Endothelial cell of umbilical vein (primary cell): ENCODE measurements at regions not wholly inside any gene's neighbourhood (a gene's known extent, or its start where the extent isn't known, plus 50 kb on each side); places are given as distances from the start of the nearest gene placed in this dataset.

Experiments
- BruUV-seq: library from RNA; stranded (reverse); fragments of 400-500 nt; replicated peaks from 2 replicates; lab custom pipeline; 2021; lab: Mats Ljungman, UMichigan
- CTCF ChIA-PET: fragments of 300-600, 350-600 bp; sonication (Branson Sonifier 250); formaldehyde crosslinking; loops from one replicate; lab custom pipeline; 2021; ENCODE audit warnings: antibody characterized with exemption, inconsistent platforms; lab: Charles Lee
- POLR2A ChIA-PET: fragments of 300-600, 350-600 bp; sonication (Branson Sonifier 250); formaldehyde crosslinking; loops from one replicate; lab custom pipeline; 2021; ENCODE audit warnings: antibody characterized with exemption, inconsistent platforms; lab: Charles Lee
- DNase-seq: peaks from one replicate; pipeline ENCODE4 v3.0.0-alpha.2; 2011; ENCODE audit warnings: low read depth, low spot score
- FAIRE-seq: peaks from 2 replicates; lab custom pipeline; 2011; peaks lifted over from hg19 to GRCh38; lab: Jason Lieb, UNC
- H2AFZ ChIP-seq: 2 replicates; pipeline ENCODE4 v1.6.0; 2012; ENCODE audit warnings: low read depth, low read length, control low read depth, inconsistent platforms
- H3K27ac ChIP-seq: 2 replicates; pipeline ENCODE4 v1.5.1; 2011; ENCODE audit warnings: low read depth, mild to moderate bottlenecking, control low read depth, low read length, moderate library complexity; ENCODE audit not compliant: insufficient read depth
- H3K27me3 ChIP-seq, 2 experiments: 2 replicates each; pipeline versions ENCODE4 v1.6.0 to v1.6.1; 2011; ENCODE audit warnings: low read length in 2 of 2, mixed read lengths in 1 of 2; ENCODE audit not compliant: control insufficient read depth in 2 of 2, insufficient read depth in 2 of 2
- H3K36me3 ChIP-seq, 2 experiments: 2 replicates in 1 of 2; 3 replicates in 1 of 2; pipeline ENCODE4 v1.5.1; 2011; ENCODE audit warnings: low read length in 2 of 2, mild to moderate bottlenecking in 1 of 2, moderate library complexity in 1 of 2; ENCODE audit not compliant: control insufficient read depth in 2 of 2, insufficient read depth in 2 of 2; ENCODE audit errors: extremely low read depth in 1 of 2
- H3K4me1 ChIP-seq: 3 replicates; pipeline ENCODE4 v1.5.1; 2011; ENCODE audit warnings: mild to moderate bottlenecking, low read length; ENCODE audit not compliant: control insufficient read depth, insufficient read depth; ENCODE audit errors: extremely low read depth
- H3K4me2 ChIP-seq: 2 replicates; pipeline ENCODE4 v1.6.1; 2011; ENCODE audit warnings: low read length, control low read depth, mixed read lengths; ENCODE audit not compliant: insufficient read depth
- H3K4me3 ChIP-seq, 3 experiments: fragments of 200-600 bp in 1 of 3; sonication (generic), shearing (Covaris generic) in 1 of 3; replicated peaks in 1 of 3; 2 replicates each; pipeline ENCODE4 v1.5.1; 2011 to 2016; ENCODE audit warnings: control low read depth in 3 of 3, low read length in 3 of 3, mild to moderate bottlenecking in 2 of 3, inconsistent platforms in 1 of 3, low read depth in 1 of 3, moderate library complexity in 1 of 3; ENCODE audit not compliant: insufficient read depth in 1 of 3
- H3K79me2 ChIP-seq: 2 replicates; pipeline ENCODE4 v1.6.0; 2012; ENCODE audit warnings: low read length, inconsistent platforms; ENCODE audit not compliant: control insufficient read depth, insufficient read depth
- H3K9ac ChIP-seq: replicated peaks from 2 replicates; pipeline ENCODE3; 2011; ENCODE audit warnings: low read length, control low read depth; ENCODE audit not compliant: insufficient read depth; ENCODE audit errors: extremely low read depth
- H3K9me1 ChIP-seq: replicated peaks from 3 replicates; pipeline ENCODE4 v1.6.0; 2011; ENCODE audit warnings: mild to moderate bottlenecking, low read length; ENCODE audit not compliant: control insufficient read depth, insufficient read depth; ENCODE audit errors: extremely low read depth
- H3K9me3 ChIP-seq: replicated peaks from 2 replicates; pipeline ENCODE4 v1.5.1; 2012; ENCODE audit warnings: low read length, inconsistent platforms; ENCODE audit not compliant: control insufficient read depth, insufficient read depth
- H4K20me1 ChIP-seq: replicated peaks from 2 replicates; pipeline ENCODE3; 2011; ENCODE audit warnings: mild to moderate bottlenecking, low read length; ENCODE audit not compliant: control insufficient read depth, insufficient read depth; ENCODE audit errors: extremely low read depth
- EZH2 ChIP-seq: IDR thresholded peaks from 2 replicates; pipeline ENCODE4 v1.6.1; 2012; ENCODE audit warnings: borderline replicate concordance, low read depth, mild to moderate bottlenecking, moderate library complexity, low read length, inconsistent platforms; ENCODE audit not compliant: severe bottlenecking
- FOS ChIP-seq: IDR thresholded peaks from 2 replicates; pipeline ENCODE4 v1.6.1; 2011; ENCODE audit warnings: mild to moderate bottlenecking, low read length, moderate library complexity, borderline replicate concordance; ENCODE audit not compliant: insufficient read depth
- JUN ChIP-seq: IDR thresholded peaks from 2 replicates; pipeline ENCODE4 v1.6.1; 2011; ENCODE audit warnings: borderline replicate concordance, low read depth; ENCODE audit not compliant: insufficient read length, insufficient read depth
- MYC ChIP-seq: IDR thresholded peaks from one replicate; pipeline ENCODE4 v1.6.1; 2011; ENCODE audit warnings: mild to moderate bottlenecking, low read depth, low read length
- POLR2A ChIP-seq: IDR thresholded peaks from 2 replicates; pipeline ENCODE4 v1.6.1; 2012; ENCODE audit warnings: low read depth, mild to moderate bottlenecking, control low read depth, low read length
- POLR2AphosphoS5 ChIP-seq: IDR thresholded peaks from 2 replicates; pipeline ENCODE4 v1.6.1; 2012; ENCODE audit warnings: low read depth, mild to moderate bottlenecking, control low read depth, low read length, moderate library complexity; ENCODE audit not compliant: insufficient read depth
- dilution Hi-C: fragments of 300-500 bp; cut with MboI; formaldehyde crosslinking; loops from one replicate; pipeline ENCODE4 v1.15.0; 2019; ENCODE audit warnings: low sequenced_read_pairs; ENCODE audit not compliant: extremely low pct_ligation_motif_present
- intact Hi-C: fragments of 100-400 bp; cut with micrococcal nuclease; formaldehyde crosslinking; loops from one replicate; pipeline ENCODE4 v1.10.0; 2022
- TF ChIP-seq, protein P1 (sequence below): IDR thresholded peaks from 2 replicates; pipeline ENCODE4 v1.6.1; 2011; ENCODE audit not compliant: insufficient read depth, insufficient read length
- TF ChIP-seq, protein P2 (sequence below), 2 donors: IDR thresholded peaks; 1 replicate in 1 of 2; 2 replicates in 1 of 2; pipeline ENCODE4 v1.5.1; 2011; ENCODE audit warnings: low read length in 2 of 2, mild to moderate bottlenecking in 2 of 2, moderate library complexity in 2 of 2, control low read depth in 1 of 2, inconsistent platforms in 1 of 2, low read depth in 1 of 2; ENCODE audit not compliant: insufficient read depth in 1 of 2; ENCODE audit errors: extremely low read depth in 1 of 2

DNA sequence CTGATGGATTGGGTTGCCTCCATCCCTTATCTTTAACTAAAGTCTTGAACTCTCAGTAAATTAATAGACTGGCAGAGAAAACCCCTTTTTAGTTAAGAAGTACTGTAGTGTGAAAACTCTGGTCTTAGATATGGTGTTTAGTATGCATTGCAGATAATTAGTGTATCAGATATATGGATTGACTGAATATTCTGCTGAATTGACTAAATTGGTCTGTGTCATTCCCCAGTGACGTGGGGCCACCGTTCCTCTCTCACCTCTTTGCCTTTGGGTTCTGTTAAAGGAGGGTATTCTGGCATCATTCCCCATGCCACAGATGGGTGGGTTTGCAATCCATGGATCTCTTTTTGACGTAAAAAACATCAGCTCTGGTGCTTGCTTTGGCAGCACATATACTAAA lies 67.1 kb upstream of the XPO1 start:
- no peak overlapping the region for H3K4me2 ChIP-seq
- H4K20me1 ChIP-seq: no peaks in the 10 kb centered on the region
- H3K9me1 ChIP-seq: no peaks in the 10 kb centered on the region
- H3K36me3 ChIP-seq: no peaks in the 10 kb centered on the region
- no peaks in the 10 kb centered on the region for H3K27me3 ChIP-seq
- no peaks in the 10 kb centered on the region for H3K4me1 ChIP-seq
- CTCF ChIA-PET: no interaction called here
- TF ChIP-seq JUN (no peak), EZH2 (no peak), FOS (no peak), POLR2A (no peak), MYC (no peak), POLR2AphosphoS5 (no peak)
- TF ChIP-seq, protein P1, sequence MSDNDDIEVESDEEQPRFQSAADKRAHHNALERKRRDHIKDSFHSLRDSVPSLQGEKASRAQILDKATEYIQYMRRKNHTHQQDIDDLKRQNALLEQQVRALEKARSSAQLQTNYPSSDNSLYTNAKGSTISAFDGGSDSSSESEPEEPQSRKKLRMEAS: no peak
- TF ChIP-seq, protein P2, sequence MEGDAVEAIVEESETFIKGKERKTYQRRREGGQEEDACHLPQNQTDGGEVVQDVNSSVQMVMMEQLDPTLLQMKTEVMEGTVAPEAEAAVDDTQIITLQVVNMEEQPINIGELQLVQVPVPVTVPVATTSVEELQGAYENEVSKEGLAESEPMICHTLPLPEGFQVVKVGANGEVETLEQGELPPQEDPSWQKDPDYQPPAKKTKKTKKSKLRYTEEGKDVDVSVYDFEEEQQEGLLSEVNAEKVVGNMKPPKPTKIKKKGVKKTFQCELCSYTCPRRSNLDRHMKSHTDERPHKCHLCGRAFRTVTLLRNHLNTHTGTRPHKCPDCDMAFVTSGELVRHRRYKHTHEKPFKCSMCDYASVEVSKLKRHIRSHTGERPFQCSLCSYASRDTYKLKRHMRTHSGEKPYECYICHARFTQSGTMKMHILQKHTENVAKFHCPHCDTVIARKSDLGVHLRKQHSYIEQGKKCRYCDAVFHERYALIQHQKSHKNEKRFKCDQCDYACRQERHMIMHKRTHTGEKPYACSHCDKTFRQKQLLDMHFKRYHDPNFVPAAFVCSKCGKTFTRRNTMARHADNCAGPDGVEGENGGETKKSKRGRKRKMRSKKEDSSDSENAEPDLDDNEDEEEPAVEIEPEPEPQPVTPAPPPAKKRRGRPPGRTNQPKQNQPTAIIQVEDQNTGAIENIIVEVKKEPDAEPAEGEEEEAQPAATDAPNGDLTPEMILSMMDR (IDR thresholded peaks at IDR 0.05; ENCODE audit: extremely low read depth in 1 of 2, insufficient read depth in 1 of 2, low read depth in 1 of 2, low read length in 2 of 2): no peak
- POLR2A ChIA-PET: no interaction called here
- BruUV-seq: no TSS peak
- dilution Hi-C loops (no loop called here), intact Hi-C loops (no loop called here)
- H3K4me3 ChIP-seq: no peak overlapping the region
- no peaks in the 10 kb centered on the region for H3K79me2 ChIP-seq
- no peak overlapping the region for H3K9ac ChIP-seq
- no peak overlapping the region for H3K27ac ChIP-seq
- DNase-seq (no peak), FAIRE-seq (no peak)
- no peak overlapping the region for H2AFZ ChIP-seq
- H3K9me3 ChIP-seq: no peaks in the 10 kb centered on the region
